SHP77 (cell line): ENCODE measurements at regions not wholly inside any gene's neighbourhood (a gene's known extent, or its start where the extent isn't known, plus 50 kb on each side); places are given as distances from the start of the nearest gene placed in this dataset.

Source experiments
- DNase-seq, 2 experiments: peaks; one replicate each; lab custom pipeline; 2025; lab: John Stamatoyannopoulos, UW

- no peak for DNase-seq
These were observed 410.4 kb upstream of the CDH5 start for GRCh38 chr16:65956100-65956499.

GRCh38 chr16:65954446-65954845 lies 412.0 kb upstream of the CDH5 start:
- DNase-seq, result no peak

GRCh38 chr16:65950211-65950610 lies 416.3 kb upstream of the CDH5 start:
- DNase-seq, result no peak

GRCh38 chr16:65948361-65948760 lies 418.1 kb upstream of the CDH5 start:
- no peak for DNase-seq

GRCh38 chr16:65947951-65948350 lies 418.5 kb upstream of the CDH5 start:
- peak in 1 of 2 experiments; percentile 9 for DNase-seq

- DNase-seq, result no peak
These were observed 421.0 kb upstream of the CDH5 start for GRCh38 chr16:65945493-65945892.

GRCh38 chr16:65944361-65944760 lies 422.1 kb upstream of the CDH5 start:
- no peak for DNase-seq

GRCh38 chr16:65940711-65941110 lies 425.8 kb upstream of the CDH5 start:
- DNase-seq, result no peak

- DNase-seq, result no peak
These were observed 428.4 kb upstream of the CDH5 start for GRCh38 chr16:65938083-65938482.

GRCh38 chr16:65937455-65937854 lies 429.0 kb upstream of the CDH5 start:
- DNase-seq, result no peak

GRCh38 chr16:65936096-65936495 lies 430.4 kb upstream of the CDH5 start:
- no peak for DNase-seq

- no peak for DNase-seq
These were observed 432.0 kb upstream of the CDH5 start for GRCh38 chr16:65934443-65934842.

GRCh38 chr16:65933703-65934102 lies 432.8 kb upstream of the CDH5 start:
- DNase-seq, result no peak

GRCh38 chr16:65932350-65933072 lies 434.0 kb upstream of the CDH5 start:
- DNase-seq, result no peak

GRCh38 chr16:65922923-65923322 lies 443.6 kb upstream of the CDH5 start:
- no peak for DNase-seq

GRCh38 chr16:65919986-65920376 lies 446.5 kb upstream of the CDH5 start:
- no peak for DNase-seq

- DNase-seq, result no peak
These were observed 447.1 kb upstream of the CDH5 start for GRCh38 chr16:65919145-65919985.

GRCh38 chr16:65917466-65917865 lies 449.0 kb upstream of the CDH5 start:
- no peak for DNase-seq

GRCh38 chr16:65916995-65917394 lies 449.5 kb upstream of the CDH5 start:
- DNase-seq, result no peak

GRCh38 chr16:65910291-65910690 lies 456.2 kb upstream of the CDH5 start:
- no peak for DNase-seq

GRCh38 chr16:65909310-65910050 lies 457.0 kb upstream of the CDH5 start:
- DNase-seq, result peak in 1 of 2 experiments; percentile 16

- DNase-seq, result no peak
These were observed 457.9 kb upstream of the CDH5 start for GRCh38 chr16:65908568-65908967.

- peak in 1 of 2 experiments; percentile 12 for DNase-seq
These were observed 461.2 kb upstream of the CDH5 start for GRCh38 chr16:65905331-65905730.
